HCT116 (cell line): ENCODE measurements at regions not wholly inside any gene's neighbourhood (a gene's known extent, or its start where the extent isn't known, plus 50 kb on each side); places are given as distances from the start of the nearest gene placed in this dataset.

Source experiments
- EZH2 ChIP-seq: fragments of 200-600 bp; sonication (generic); IDR thresholded peaks from 2 replicates; pipeline ENCODE4 v1.6.1; 2017; ENCODE audit warnings: antibody characterized with exemption, mixed run types
- EZH2phosphoT487 ChIP-seq: fragments of 200-600 bp; IDR thresholded peaks from 2 replicates; pipeline ENCODE4 v1.6.1; 2018; ENCODE audit warnings: antibody characterized with exemption, borderline replicate concordance
- FOSL1 ChIP-seq: IDR thresholded peaks from 2 replicates; pipeline ENCODE4 v1.6.1; 2012; ENCODE audit warnings: low read depth
- JUND ChIP-seq: IDR thresholded peaks from 2 replicates; pipeline ENCODE4 v1.6.1; 2012
- POLR2A ChIP-seq: IDR thresholded peaks from 2 replicates; pipeline ENCODE4 v1.7.0; 2011; ENCODE audit warnings: borderline replicate concordance; ENCODE audit not compliant: insufficient read depth, insufficient read length; ENCODE audit errors: extremely low read depth
- POLR2AphosphoS5 ChIP-seq: IDR thresholded peaks from 2 replicates; pipeline ENCODE4 v1.6.1; 2011; ENCODE audit warnings: mild to moderate bottlenecking, low read depth, low read length, moderate library complexity
- RAD21 ChIP-seq: IDR thresholded peaks from 2 replicates; pipeline ENCODE4 v1.6.1; 2012; ENCODE audit warnings: low read depth, mild to moderate bottlenecking
- TF ChIP-seq, protein P1 (sequence below), 3 experiments: fragments of 200-600 bp in 1 of 3; sonication (generic) in 1 of 3; IDR thresholded peaks in 2 of 3; conservative IDR thresholded peaks in 1 of 3; 2 replicates each; pipeline ENCODE4 v1.5.1; 2012 to 2017; ENCODE audit warnings: low read depth in 2 of 3, low read length in 2 of 3, antibody characterized with exemption in 1 of 3, borderline replicate concordance in 1 of 3, control low read depth in 1 of 3, mild to moderate bottlenecking in 1 of 3, mixed read lengths in 1 of 3, mixed run types in 1 of 3, moderate library complexity in 1 of 3; ENCODE audit not compliant: insufficient read depth in 1 of 3
- TF ChIP-seq, protein P2 (sequence below): IDR thresholded peaks from 2 replicates; pipeline ENCODE4 v1.6.1; 2012; ENCODE audit warnings: low read depth
- TF ChIP-seq, protein P3 (sequence below): IDR thresholded peaks from 2 replicates; pipeline ENCODE4 v1.6.1; 2012
- TF ChIP-seq, protein P4 (sequence below): IDR thresholded peaks from 2 replicates; pipeline ENCODE4 v1.6.1; 2011; ENCODE audit warnings: mild to moderate bottlenecking, low read length, moderate library complexity; ENCODE audit not compliant: insufficient replicate concordance; ENCODE audit errors: extremely low read depth

DNA sequence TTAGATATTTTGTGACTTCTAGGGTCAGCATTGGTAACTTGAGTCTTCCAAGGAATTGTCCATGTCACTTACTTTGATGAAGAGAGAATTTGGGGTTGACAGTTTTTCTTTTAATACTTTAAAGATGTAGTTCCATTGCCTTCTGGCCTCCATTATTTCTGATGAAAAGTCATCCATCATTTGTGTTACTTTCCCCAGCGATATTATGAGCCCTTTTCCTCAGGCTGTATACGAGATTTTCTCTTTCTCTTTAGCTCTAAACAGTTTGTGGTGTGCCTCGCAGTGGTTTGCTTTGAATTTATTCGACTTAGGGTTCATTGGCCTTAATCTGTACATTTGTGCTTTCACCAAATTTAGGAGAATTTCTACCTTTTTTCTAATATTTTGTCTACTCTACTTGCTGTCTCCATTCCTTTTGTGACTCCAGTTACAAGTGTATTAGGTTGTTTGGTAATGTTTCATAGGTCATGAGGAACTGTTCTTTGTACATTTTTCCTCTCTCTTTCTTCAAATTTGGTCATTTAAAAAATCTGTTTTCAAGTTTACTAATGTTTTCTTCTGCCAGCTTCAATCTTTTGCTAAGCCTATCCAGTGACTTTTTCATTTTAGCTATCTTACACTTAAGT is 131.4 kb upstream of the OTOS start:
- TF ChIP-seq POLR2AphosphoS5 (no peak), JUND (no peak), EZH2phosphoT487 (no peak), POLR2A (no peak), RAD21 (no peak), EZH2 (no peak), FOSL1 (no peak)
- TF ChIP-seq, protein P1, sequence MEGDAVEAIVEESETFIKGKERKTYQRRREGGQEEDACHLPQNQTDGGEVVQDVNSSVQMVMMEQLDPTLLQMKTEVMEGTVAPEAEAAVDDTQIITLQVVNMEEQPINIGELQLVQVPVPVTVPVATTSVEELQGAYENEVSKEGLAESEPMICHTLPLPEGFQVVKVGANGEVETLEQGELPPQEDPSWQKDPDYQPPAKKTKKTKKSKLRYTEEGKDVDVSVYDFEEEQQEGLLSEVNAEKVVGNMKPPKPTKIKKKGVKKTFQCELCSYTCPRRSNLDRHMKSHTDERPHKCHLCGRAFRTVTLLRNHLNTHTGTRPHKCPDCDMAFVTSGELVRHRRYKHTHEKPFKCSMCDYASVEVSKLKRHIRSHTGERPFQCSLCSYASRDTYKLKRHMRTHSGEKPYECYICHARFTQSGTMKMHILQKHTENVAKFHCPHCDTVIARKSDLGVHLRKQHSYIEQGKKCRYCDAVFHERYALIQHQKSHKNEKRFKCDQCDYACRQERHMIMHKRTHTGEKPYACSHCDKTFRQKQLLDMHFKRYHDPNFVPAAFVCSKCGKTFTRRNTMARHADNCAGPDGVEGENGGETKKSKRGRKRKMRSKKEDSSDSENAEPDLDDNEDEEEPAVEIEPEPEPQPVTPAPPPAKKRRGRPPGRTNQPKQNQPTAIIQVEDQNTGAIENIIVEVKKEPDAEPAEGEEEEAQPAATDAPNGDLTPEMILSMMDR (IDR thresholded peaks at IDR 0.05 in 2 of 3, conservative IDR thresholded peaks at IDR 0.05 in 1 of 3; ENCODE audit: borderline replicate concordance in 1 of 3, insufficient read depth in 1 of 3, low read depth in 2 of 3, low read length in 2 of 3) = no peak
- TF ChIP-seq, protein P2, sequence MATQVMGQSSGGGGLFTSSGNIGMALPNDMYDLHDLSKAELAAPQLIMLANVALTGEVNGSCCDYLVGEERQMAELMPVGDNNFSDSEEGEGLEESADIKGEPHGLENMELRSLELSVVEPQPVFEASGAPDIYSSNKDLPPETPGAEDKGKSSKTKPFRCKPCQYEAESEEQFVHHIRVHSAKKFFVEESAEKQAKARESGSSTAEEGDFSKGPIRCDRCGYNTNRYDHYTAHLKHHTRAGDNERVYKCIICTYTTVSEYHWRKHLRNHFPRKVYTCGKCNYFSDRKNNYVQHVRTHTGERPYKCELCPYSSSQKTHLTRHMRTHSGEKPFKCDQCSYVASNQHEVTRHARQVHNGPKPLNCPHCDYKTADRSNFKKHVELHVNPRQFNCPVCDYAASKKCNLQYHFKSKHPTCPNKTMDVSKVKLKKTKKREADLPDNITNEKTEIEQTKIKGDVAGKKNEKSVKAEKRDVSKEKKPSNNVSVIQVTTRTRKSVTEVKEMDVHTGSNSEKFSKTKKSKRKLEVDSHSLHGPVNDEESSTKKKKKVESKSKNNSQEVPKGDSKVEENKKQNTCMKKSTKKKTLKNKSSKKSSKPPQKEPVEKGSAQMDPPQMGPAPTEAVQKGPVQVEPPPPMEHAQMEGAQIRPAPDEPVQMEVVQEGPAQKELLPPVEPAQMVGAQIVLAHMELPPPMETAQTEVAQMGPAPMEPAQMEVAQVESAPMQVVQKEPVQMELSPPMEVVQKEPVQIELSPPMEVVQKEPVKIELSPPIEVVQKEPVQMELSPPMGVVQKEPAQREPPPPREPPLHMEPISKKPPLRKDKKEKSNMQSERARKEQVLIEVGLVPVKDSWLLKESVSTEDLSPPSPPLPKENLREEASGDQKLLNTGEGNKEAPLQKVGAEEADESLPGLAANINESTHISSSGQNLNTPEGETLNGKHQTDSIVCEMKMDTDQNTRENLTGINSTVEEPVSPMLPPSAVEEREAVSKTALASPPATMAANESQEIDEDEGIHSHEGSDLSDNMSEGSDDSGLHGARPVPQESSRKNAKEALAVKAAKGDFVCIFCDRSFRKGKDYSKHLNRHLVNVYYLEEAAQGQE = no peak
- TF ChIP-seq, protein P3, sequence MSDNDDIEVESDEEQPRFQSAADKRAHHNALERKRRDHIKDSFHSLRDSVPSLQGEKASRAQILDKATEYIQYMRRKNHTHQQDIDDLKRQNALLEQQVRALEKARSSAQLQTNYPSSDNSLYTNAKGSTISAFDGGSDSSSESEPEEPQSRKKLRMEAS = no peak
- TF ChIP-seq, protein P4, sequence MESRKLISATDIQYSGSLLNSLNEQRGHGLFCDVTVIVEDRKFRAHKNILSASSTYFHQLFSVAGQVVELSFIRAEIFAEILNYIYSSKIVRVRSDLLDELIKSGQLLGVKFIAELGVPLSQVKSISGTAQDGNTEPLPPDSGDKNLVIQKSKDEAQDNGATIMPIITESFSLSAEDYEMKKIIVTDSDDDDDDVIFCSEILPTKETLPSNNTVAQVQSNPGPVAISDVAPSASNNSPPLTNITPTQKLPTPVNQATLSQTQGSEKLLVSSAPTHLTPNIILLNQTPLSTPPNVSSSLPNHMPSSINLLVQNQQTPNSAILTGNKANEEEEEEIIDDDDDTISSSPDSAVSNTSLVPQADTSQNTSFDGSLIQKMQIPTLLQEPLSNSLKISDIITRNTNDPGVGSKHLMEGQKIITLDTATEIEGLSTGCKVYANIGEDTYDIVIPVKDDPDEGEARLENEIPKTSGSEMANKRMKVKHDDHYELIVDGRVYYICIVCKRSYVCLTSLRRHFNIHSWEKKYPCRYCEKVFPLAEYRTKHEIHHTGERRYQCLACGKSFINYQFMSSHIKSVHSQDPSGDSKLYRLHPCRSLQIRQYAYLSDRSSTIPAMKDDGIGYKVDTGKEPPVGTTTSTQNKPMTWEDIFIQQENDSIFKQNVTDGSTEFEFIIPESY = no peak
